Fibroblast of mammary gland (primary cell): ENCODE measurements at regions not wholly inside any gene's neighbourhood (a gene's known extent, or its start where the extent isn't known, plus 50 kb on each side); places are given as distances from the start of the nearest gene placed in this dataset.

Source experiments
- DNase-seq: peaks from one replicate; pipeline ENCODE4 v3.0.0-alpha.2; 2010; ENCODE audit warnings: low read depth
- H3K4me3 ChIP-seq: 2 replicates; pipeline ENCODE4 v1.5.1; 2011; ENCODE audit warnings: low read depth, mild to moderate bottlenecking, low read length, moderate library complexity; ENCODE audit not compliant: control insufficient read depth
- TF ChIP-seq, protein P1 (sequence below): conservative IDR thresholded peaks from 2 replicates; pipeline ENCODE4 v1.5.1; 2011; ENCODE audit warnings: low read depth, low read length, inconsistent platforms; ENCODE audit not compliant: control insufficient read depth, insufficient read depth

DNA sequence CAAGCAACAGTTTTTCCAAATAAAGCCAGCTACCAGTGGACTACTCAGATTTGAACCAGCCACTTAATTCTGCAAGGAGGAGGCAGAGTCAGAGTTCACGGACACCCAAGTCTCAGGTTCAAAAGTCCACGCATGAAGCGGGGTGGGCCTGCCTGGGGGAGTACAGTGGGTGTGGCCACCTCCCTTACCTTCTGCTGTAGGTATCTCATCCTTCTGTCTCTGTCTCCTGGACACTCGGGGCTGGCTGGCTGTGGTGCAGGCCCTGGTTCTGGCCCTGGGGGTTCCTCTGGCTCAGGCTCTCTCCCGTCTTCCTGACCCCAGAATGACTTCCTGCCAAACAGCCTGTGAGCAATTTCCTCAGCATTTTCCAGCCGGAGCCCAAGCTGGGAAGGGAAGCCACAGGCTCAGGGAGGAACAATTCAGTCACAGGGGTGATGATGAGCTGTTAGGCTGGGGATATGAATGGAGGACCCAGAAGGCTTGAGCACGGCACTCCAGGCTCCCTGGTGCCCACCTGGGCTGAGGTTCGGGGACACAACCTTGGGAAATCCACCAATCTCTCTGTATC, 101.9 kb downstream of the LITAF start:
- no peak for DNase-seq
- TF ChIP-seq, protein P1, sequence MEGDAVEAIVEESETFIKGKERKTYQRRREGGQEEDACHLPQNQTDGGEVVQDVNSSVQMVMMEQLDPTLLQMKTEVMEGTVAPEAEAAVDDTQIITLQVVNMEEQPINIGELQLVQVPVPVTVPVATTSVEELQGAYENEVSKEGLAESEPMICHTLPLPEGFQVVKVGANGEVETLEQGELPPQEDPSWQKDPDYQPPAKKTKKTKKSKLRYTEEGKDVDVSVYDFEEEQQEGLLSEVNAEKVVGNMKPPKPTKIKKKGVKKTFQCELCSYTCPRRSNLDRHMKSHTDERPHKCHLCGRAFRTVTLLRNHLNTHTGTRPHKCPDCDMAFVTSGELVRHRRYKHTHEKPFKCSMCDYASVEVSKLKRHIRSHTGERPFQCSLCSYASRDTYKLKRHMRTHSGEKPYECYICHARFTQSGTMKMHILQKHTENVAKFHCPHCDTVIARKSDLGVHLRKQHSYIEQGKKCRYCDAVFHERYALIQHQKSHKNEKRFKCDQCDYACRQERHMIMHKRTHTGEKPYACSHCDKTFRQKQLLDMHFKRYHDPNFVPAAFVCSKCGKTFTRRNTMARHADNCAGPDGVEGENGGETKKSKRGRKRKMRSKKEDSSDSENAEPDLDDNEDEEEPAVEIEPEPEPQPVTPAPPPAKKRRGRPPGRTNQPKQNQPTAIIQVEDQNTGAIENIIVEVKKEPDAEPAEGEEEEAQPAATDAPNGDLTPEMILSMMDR, result no peak
- no peak overlapping the region for H3K4me3 ChIP-seq

DNA sequence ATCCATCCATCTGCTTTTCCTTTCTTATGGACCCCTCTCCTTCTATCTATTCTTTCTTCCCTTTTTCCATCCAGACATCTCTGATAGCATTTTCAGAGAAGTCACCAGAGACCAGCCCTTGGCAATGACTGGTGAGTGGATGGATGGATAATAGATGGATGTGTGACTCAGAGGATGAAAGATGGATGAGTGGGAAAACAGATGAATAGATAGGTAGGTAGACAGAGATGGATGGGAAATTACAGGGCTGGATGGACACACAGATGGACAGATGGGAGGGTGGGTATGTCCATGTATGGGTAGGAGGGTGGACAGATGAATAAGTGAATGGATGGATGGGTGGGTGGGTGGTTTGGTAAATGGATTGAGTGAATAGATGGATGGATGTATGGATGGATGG, 101.0 kb downstream of the LITAF start:
- H3K4me3 ChIP-seq, result no peak overlapping the region
- TF ChIP-seq, protein P1, result no peak
- no peak for DNase-seq

DNA sequence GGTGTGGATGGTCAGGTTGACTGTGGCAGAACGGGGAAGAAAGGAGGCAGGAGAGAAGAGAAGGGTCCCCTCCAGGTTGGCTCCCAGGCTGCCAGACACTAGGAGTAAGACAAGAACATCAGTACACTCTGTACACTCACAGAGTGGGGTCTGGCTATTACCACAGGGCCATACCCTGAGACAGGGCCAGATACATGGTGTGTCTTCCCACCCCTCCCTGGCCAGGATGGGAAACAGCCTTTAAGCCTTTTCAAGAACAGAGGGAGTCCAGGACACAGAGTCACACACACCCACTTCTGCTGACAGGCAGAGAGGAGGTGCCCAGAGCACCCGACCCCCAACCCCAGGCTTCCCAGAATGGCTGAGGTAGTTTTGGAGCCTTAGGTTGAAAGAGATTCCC, 99.4 kb downstream of the LITAF start:
- no peak overlapping the region for H3K4me3 ChIP-seq
- DNase-seq, result no peak
- TF ChIP-seq, protein P1, result no peak

DNA sequence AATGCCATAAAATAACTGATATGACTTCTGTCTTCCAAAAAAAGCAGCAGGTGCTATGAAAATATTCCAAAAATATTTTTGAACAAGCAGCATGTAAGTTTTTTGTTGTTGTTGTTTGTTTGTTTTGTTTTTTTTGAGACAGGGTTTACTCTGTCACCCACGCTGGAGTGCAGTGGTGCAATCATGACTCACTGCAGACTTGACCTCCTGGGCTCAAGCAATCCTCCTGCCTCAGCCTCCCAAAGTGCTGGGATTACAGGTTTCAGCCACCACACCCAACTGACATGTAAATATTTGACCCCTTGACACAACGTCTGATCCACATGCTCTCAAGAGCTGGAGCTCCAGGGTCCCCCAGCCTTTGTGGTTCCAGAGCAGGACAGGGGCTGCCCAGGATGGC, 98.4 kb downstream of the LITAF start:
- DNase-seq, result no peak
- TF ChIP-seq, protein P1, result no peak
- H3K4me3 ChIP-seq, result no peak overlapping the region

DNA sequence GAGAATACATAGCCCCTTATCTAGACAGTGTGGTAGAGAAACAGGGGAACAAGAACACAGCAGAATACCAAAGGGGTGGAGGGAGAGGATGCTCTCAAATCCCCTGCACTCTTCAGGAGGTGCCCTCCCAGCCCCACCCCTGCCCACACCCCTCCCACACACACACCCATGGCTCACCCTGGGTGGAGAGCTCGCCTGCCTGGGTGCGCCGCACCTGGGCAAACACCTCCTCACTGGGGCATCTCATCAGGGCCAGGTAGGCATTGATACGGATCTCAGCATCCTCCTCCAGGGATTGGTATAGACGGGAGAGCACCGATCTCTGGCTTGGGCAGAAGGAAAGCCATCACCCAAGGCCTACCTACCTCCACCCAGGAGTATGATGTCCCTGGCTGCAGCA, 95.2 kb downstream of the LITAF start:
- no peak overlapping the region for H3K4me3 ChIP-seq
- TF ChIP-seq, protein P1, result no peak
- no peak for DNase-seq

DNA sequence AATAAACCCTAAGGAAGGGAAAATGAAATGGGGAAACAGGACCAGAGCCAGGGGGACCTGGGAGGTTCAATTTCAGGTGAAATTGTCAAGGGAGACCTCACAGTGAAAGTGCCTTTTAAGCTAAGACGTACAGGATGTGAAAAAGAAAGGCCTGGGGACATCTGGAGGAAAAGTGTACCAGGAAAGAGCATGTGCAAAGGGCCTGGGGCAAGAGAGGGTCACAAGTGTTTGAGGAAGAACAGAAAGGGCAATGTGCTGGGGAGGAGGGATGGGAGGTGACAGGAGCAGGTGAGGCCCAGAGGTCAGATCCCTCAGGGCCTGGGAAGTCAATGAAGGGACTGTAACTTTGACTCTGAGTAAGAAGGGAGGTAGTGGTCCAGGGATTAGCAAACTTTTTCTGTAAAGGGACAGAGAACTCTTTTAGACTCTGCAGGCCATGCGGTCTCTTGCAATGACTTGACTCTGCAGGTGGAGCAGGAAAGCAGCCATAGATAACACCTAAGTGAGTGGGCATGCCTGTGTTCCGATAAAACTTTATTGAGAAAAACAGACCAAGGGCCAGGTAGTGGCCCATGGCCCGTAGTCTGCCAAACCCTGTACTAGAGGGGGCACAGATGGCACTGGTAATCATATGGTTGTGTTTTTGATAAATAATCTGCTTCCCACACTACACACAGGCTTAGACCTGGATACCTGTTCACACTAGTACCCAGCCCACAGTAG, 93.8 kb downstream of the LITAF start:
- no peak for DNase-seq
- no peak overlapping the region for H3K4me3 ChIP-seq
- TF ChIP-seq, protein P1, result no peak
